Erythroblast (primary cell): ENCODE measurements at regions not wholly inside any gene's neighbourhood (a gene's known extent, or its start where the extent isn't known, plus 50 kb on each side); places are given as distances from the start of the nearest gene placed in this dataset.

Source experiments
- DNase-seq, 2 experiments: peaks; one replicate each; lab custom pipeline; 2025; lab: John Stamatoyannopoulos, UW
- GATA1 ChIP-seq: IDR thresholded peaks from 2 replicates; pipeline ENCODE4 v1.6.1; 2011; ENCODE audit warnings: low read depth, mild to moderate bottlenecking, control low read depth, low read length, moderate library complexity
- POLR2A ChIP-seq: IDR thresholded peaks from 2 replicates; pipeline ENCODE4 v1.6.1; 2011; ENCODE audit warnings: mild to moderate bottlenecking, low read length

DNA sequence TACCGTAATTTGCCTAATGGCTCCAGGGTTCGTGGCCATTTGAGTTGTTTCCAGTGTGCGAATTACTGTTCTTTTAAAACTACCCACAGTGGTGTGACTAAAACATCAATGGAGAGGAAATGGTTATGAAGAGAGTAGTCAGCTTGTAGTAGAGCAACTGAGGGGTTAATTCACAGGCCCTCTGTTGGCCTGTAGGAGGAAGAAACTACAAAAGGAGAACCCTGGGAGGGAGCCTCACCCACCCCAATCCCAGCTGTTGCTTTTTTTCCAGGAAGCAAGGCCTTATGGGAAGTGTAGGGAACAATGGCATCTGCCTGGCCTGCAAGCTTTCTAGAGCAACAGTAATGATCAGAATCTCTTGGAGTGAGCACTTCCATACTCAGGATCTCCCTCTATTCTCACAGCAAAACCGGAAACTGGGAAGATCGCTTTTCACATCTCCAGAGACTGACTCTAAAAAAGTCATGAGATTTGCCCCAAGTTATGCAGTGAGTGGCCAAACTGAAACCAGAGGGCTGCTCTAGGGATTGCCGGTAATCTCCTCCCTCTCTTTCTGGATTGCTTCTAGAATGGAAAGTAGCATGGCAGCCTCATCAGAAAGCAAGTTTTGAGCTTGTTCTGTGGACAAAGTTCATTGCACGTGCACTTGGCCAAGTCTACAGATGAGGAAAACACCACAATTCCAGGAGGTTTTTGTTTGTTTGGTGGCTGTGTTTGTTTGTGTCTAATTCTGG is 125.3 kb upstream of the PWP1 start:
- TF ChIP-seq GATA1 (no peak), POLR2A (no peak)
- no peak for DNase-seq

GRCh38 chr12:107560899-107561285 is 124.7 kb upstream of the PWP1 start:
- TF ChIP-seq GATA1: no peak
- no peak for DNase-seq

GRCh38 chr12:107564946-107565345 is 120.7 kb upstream of the PWP1 start:
- DNase-seq: peak in 1 of 2 experiments; percentile 2
- no peak for TF ChIP-seq GATA1

DNA sequence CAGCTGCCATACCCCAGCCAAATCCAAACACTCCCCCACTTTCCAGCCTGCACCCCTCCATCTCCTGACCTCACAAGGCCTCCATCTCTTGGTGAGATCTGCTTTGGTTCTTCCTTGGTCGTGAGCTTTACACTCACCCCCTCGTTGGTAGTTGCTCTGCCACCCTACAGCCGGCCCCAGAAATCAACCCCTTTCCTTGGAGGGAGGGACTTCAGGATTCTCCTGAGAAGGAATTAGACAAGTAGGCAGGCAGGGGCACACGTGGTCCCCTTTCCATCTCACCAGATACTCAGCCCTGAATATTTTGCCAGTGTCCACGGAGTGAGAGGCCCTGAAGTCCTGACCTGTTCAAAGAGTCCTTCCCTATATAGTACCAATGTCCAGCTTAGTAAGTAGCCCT is 120.0 kb upstream of the PWP1 start:
- no peak for TF ChIP-seq POLR2A
- no peak for TF ChIP-seq GATA1
- no peak for DNase-seq

GRCh38 chr12:107567876-107568619 is 117.6 kb upstream of the PWP1 start:
- TF ChIP-seq GATA1 (no peak), POLR2A (no peak)
- no peak for DNase-seq

DNA sequence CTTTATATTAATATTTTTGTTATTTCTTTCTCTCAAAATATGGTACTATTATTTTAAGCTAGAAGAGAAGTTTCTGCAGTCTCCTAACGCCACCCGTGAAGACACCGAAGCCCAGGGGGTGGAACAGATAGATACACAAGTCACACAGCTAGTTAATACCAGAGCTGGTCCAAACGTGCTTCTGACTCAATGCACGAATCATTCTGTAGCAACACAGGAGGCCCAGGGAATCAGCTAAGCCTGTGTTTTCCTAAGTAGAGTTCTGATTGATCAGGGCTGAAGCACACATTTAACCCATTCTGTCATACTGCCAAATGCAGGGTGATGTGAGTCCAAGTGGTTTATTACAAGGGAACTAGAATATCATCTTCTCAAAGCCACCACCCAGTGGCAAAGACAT is 116.9 kb upstream of the PWP1 start:
- no peak for TF ChIP-seq POLR2A
- no peak for TF ChIP-seq GATA1
- no peak for DNase-seq

DNA sequence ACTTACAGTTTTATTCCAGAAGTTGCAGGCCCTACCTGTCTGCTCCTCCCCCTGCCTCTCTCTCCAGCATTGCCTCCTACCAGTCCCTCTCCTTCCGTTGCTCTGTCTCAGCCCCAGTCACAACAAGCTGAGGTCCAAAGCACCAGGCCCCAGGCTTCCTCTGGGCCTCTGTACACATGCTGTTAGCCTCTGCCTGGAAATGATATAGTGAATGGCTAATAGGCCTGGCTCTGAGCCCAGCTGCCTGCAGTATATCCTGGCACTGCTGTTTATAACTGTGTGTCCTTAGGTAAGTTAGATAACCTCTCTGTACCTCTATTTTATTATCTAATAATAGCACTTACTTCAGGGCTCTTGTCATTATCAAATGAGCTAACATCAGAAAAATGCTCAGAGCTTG is 114.9 kb upstream of the PWP1 start:
- TF ChIP-seq GATA1: no peak
- no peak for TF ChIP-seq POLR2A
- no peak for DNase-seq

- TF ChIP-seq GATA1: no peak
- no peak for TF ChIP-seq POLR2A
- DNase-seq: no peak
Measured at GRCh38 chr12:107571492-107571891, 114.1 kb upstream of the PWP1 start.

DNA sequence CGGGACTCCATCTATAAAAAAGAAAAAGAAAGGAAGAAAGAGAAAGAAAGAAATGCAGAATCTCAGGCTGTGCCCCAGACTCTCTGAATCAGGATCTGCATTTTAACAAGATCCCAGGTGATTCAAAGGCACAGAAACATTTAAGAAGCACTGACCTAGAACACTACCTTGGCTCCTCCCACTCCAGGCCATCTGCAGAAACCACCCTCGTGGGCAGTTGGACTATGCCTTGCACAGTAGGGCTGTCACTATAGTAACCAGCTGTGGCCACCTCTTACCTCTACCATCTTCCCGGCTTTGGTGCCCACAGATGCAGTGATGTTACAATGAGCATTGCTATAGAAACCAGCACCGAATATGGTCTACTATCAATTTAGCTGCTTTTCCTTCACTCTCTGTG is 110.9 kb upstream of the PWP1 start:
- no peak for DNase-seq
- TF ChIP-seq GATA1: no peak

GRCh38 chr12:107580750-107581618 is 104.6 kb upstream of the PWP1 start:
- no peak for DNase-seq
- no peak for TF ChIP-seq POLR2A

DNA sequence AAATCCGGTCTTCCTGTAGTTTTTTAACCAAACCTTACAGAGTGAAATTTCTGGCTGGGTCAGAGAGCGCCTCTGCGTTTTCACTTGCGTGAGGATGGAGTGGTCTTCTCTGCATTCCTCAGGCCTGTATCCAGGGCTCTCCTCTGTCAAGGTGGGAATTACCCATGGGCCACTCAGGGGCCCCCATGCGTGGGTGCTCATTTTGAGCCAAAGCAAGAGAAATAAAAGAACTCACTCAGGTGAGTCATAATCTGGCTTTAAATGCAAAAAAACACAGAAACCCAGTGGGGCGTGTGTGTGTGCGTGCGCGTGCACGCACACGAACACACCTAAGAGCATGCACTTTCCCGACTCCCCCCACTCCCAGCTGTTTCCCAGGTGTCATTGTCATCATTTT is 104.0 kb upstream of the PWP1 start:
- DNase-seq: no peak
- TF ChIP-seq GATA1: no peak
- TF ChIP-seq POLR2A: no peak

DNA sequence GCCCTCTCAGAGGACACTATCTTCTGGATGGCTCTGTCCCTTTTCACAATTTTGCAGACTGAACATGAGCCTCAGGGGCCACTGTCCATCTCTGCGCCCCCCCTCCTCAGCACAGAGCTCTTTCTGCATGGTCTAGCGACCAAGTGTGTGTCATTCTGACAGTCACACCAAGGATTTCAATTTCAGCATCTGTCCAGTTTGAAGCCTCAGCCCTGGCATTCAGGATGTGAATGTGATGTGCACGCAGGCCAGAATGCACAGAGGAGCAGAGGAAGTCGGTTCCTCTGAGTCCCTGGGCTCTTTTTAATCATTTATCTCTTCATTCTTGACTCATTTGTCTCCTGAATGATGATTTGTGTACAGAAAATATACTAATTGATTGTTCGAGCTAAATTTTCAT is 102.0 kb upstream of the PWP1 start:
- no peak for DNase-seq
- TF ChIP-seq POLR2A (no peak), GATA1 (no peak)

GRCh38 chr12:107584563-107584962 is 101.0 kb upstream of the PWP1 start:
- no peak for DNase-seq
- TF ChIP-seq POLR2A: no peak
- TF ChIP-seq GATA1: no peak

DNA sequence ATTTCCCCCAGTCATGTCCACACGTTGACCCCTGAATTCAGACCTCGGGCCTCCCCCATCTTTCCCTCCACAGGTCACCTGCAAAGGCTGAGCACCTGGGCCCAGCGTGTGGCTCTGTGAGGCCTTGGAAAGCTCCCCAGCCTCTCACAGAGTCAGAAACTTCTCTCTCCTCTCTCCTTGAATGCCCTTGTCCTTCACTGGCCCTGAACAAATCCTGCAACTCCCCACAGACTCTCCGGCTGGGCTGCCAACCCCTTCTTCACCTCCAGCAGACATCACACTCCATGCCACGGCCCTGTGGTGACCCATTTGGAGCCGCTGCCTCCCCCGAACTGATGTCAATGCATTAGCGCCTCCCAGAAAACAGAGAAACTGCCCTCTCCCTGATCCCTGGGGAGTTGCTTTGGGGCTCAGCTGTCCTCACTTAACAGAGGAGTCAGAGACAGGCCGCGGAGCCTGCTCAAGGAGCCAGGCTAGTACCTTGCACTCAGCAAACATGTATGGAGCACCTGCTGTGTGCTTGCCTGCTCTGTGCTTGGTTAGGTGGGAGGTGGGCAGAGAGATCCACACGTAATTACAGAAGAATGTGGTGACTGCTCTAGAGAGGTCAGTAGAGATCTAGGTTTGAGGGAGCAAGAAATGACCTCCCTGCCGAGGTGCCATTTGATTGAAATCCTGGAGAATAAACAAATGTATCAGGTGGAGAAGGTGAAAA is 99.2 kb upstream of the PWP1 start:
- TF ChIP-seq GATA1 (no peak), POLR2A (no peak)
- DNase-seq: no peak
